Fibroblast of lung (primary cell): ENCODE measurements at regions not wholly inside any gene's neighbourhood (a gene's known extent, or its start where the extent isn't known, plus 50 kb on each side); places are given as distances from the start of the nearest gene placed in this dataset.

ENCODE experiments used
- CTCF ChIP-seq, 2 donors: IDR thresholded peaks in 1 of 2; conservative IDR thresholded peaks in 1 of 2; 1 replicate in 1 of 2; 2 replicates in 1 of 2; pipeline ENCODE4 v1.5.1; 2011 to 2012; ENCODE audit warnings: low read length in 2 of 2, control low read depth in 1 of 2, inconsistent platforms in 1 of 2, low read depth in 1 of 2, mild to moderate bottlenecking in 1 of 2
- EZH2 ChIP-seq: IDR thresholded peaks from 2 replicates; pipeline ENCODE4 v1.5.1; 2012; ENCODE audit warnings: low read length, control low read depth, mild to moderate bottlenecking; ENCODE audit errors: missing control alignments

- TF ChIP-seq CTCF (conservative IDR thresholded peaks at IDR 0.05 in 1 of 2, IDR thresholded peaks at IDR 0.05 in 1 of 2; ENCODE audit: low read depth in 1 of 2, low read length in 2 of 2) (no peak), EZH2 (no peak)
Measured at GRCh38 chr10:14460447-14460846, 129.7 kb upstream of the FRMD4A start.
